ENCODE measurements at regions not wholly inside any gene's neighbourhood (a gene's known extent, or its start where the extent isn't known, plus 50 kb on each side); places are given as distances from the start of the nearest gene placed in this dataset.

GRCh38 chr10:4260483-4261124 lies 475.6 kb upstream of the KLF6 start:
- no peaks in the 10 kb centered on the region for H3K79me2 ChIP-seq (ENCODE audit: low read length)
- no TSS peak for BruUV-seq (replicated peaks)
- H2AFZ ChIP-seq (ENCODE audit: low read length): peak overlapping the region; percentile 59; the same call in 1 of the 2 replicates
- no peaks in the 10 kb centered on the region for H3K9me3 ChIP-seq (ENCODE audit: low read length)
- no peaks in the 10 kb centered on the region for H3K36me3 ChIP-seq (ENCODE audit: low read depth, low read length)
- no peak overlapping the region for H3K4me2 ChIP-seq (ENCODE audit: low read length)
- no peak overlapping the region for H3K27ac ChIP-seq (ENCODE audit: low read length)
- H3K4me3 ChIP-seq (ENCODE audit: low read length): no peak overlapping the region
- H3K9me2 ChIP-seq (replicated peaks; ENCODE audit: low read length): no peaks in the 10 kb centered on the region
- ATAC-seq: no peak
- ChIA-PET POLR2A (ENCODE audit: unreplicated experiment) (interaction anchor here (0.5 kb wide), 2 partner anchors 35 to 59 kb away, joined by 3 read pairs; no protein-coding TSS in a partner anchor), CTCF (no interaction called here)
- intact Hi-C loops (cut with micrococcal nuclease): no loop called here
- peak; percentile 16 for DNase-seq
- H3F3A ChIP-seq (ENCODE audit: low read length, unreplicated experiment): no peaks in the 10 kb centered on the region
- no peak overlapping the region for H3K9ac ChIP-seq (ENCODE audit: low read length)
- H3K27me3 ChIP-seq (ENCODE audit: low read length): no peaks in the 10 kb centered on the region
- no peaks in the 10 kb centered on the region for H4K20me1 ChIP-seq (ENCODE audit: low read length)
- no peak for TF ChIP-seq CTCF (conservative IDR thresholded peaks at IDR 0.05; ENCODE audit: low read depth, low read length)
- no peak for TF ChIP-seq EZH2 (IDR thresholded peaks at IDR 0.05; ENCODE audit: low read length, unreplicated experiment)
- TF ChIP-seq EZH2phosphoT487 (IDR thresholded peaks at IDR 0.05; ENCODE audit: borderline replicate concordance, low read length): no peak
- peaks cover 4% of the 10 kb centered on the region; the same call in 1 of the 2 replicates for H3K4me1 ChIP-seq (ENCODE audit: insufficient read depth, low read length)

GRCh38 chr10:4257939-4258465 lies 473.0 kb upstream of the KLF6 start:
- TF ChIP-seq EZH2 (IDR thresholded peaks at IDR 0.05; ENCODE audit: low read length, unreplicated experiment): no peak
- TF ChIP-seq CTCF (conservative IDR thresholded peaks at IDR 0.05; ENCODE audit: low read depth, low read length): no peak
- TF ChIP-seq EZH2phosphoT487 (IDR thresholded peaks at IDR 0.05; ENCODE audit: borderline replicate concordance, low read length): no peak
- Histone ChIP-seq H2AFZ (ENCODE audit: low read length) (no peak overlapping the region), H3K4me3 (ENCODE audit: low read length) (no peak overlapping the region), H3K9ac (ENCODE audit: low read length) (no peak overlapping the region), H3K4me2 (ENCODE audit: low read length) (no peak overlapping the region), H3K27me3 (ENCODE audit: low read length) (no peaks in the 10 kb centered on the region), H3K9me2 (replicated peaks; ENCODE audit: low read length) (no peaks in the 10 kb centered on the region), H3K36me3 (ENCODE audit: low read depth, low read length) (no peaks in the 10 kb centered on the region), H4K20me1 (ENCODE audit: low read length) (no peaks in the 10 kb centered on the region), H3K9me3 (ENCODE audit: low read length) (no peaks in the 10 kb centered on the region), H3F3A (ENCODE audit: low read length, unreplicated experiment) (no peaks in the 10 kb centered on the region), H3K79me2 (ENCODE audit: low read length) (no peaks in the 10 kb centered on the region), H3K4me1 (ENCODE audit: insufficient read depth, low read length) (peaks cover 4% of the 10 kb centered on the region; the same call in 1 of the 2 replicates), H3K27ac (ENCODE audit: low read length) (no peak overlapping the region)
- ATAC-seq (no peak), DNase-seq (no peak)
- intact Hi-C loops (cut with micrococcal nuclease): no loop called here
- no TSS peak for BruUV-seq (replicated peaks)
- ChIA-PET CTCF (no interaction called here), POLR2A (ENCODE audit: unreplicated experiment) (no interaction called here)

GRCh38 chr10:4256971-4257370 lies 472.0 kb upstream of the KLF6 start:
- intact Hi-C loops (cut with micrococcal nuclease): no loop called here

More at GRCh38 chr10:4256971-4257370, 472.0 kb upstream of the KLF6 start:
- H3K4me3 ChIP-seq (ENCODE audit: low read length): no peak overlapping the region
- BruUV-seq (replicated peaks): no TSS peak
- no peaks in the 10 kb centered on the region for H3K27me3 ChIP-seq (ENCODE audit: low read length)
- no peak for ATAC-seq
- no peak overlapping the region for H3K4me2 ChIP-seq (ENCODE audit: low read length)
- no peaks in the 10 kb centered on the region for H3K9me3 ChIP-seq (ENCODE audit: low read length)
- POLR2A ChIA-PET (ENCODE audit: unreplicated experiment): no interaction called here
- no peaks in the 10 kb centered on the region for H4K20me1 ChIP-seq (ENCODE audit: low read length)
- no peak for DNase-seq
- CTCF ChIA-PET: no interaction called here
- no peak for TF ChIP-seq CTCF (conservative IDR thresholded peaks at IDR 0.05; ENCODE audit: low read depth, low read length)
- TF ChIP-seq EZH2 (IDR thresholded peaks at IDR 0.05; ENCODE audit: low read length, unreplicated experiment): no peak
- no peak for TF ChIP-seq EZH2phosphoT487 (IDR thresholded peaks at IDR 0.05; ENCODE audit: borderline replicate concordance, low read length)
- H3K9me2 ChIP-seq (replicated peaks; ENCODE audit: low read length): no peaks in the 10 kb centered on the region
- no peaks in the 10 kb centered on the region for H3K36me3 ChIP-seq (ENCODE audit: low read depth, low read length)
- H2AFZ ChIP-seq (ENCODE audit: low read length): no peak overlapping the region
- no peaks in the 10 kb centered on the region for H3F3A ChIP-seq (ENCODE audit: low read length, unreplicated experiment)
- no peaks in the 10 kb centered on the region for H3K79me2 ChIP-seq (ENCODE audit: low read length)
- no peak overlapping the region for H3K27ac ChIP-seq (ENCODE audit: low read length)
- no peak overlapping the region for H3K9ac ChIP-seq (ENCODE audit: low read length)
- peaks cover 4% of the 10 kb centered on the region; the same call in 1 of the 2 replicates for H3K4me1 ChIP-seq (ENCODE audit: insufficient read depth, low read length)

Measured in PC-3 (cell line).